Endothelial cell of umbilical vein (primary cell): ENCODE measurements at regions not wholly inside any gene's neighbourhood (a gene's known extent, or its start where the extent isn't known, plus 50 kb on each side); places are given as distances from the start of the nearest gene placed in this dataset.

Source experiments
- BruUV-seq: library from RNA; stranded (reverse); fragments of 400-500 nt; replicated peaks from 2 replicates; lab custom pipeline; 2021; lab: Mats Ljungman, UMichigan
- CTCF ChIA-PET: fragments of 300-600, 350-600 bp; sonication (Branson Sonifier 250); formaldehyde crosslinking; loops from one replicate; lab custom pipeline; 2021; ENCODE audit warnings: antibody characterized with exemption, inconsistent platforms; lab: Charles Lee
- POLR2A ChIA-PET: fragments of 300-600, 350-600 bp; sonication (Branson Sonifier 250); formaldehyde crosslinking; loops from one replicate; lab custom pipeline; 2021; ENCODE audit warnings: antibody characterized with exemption, inconsistent platforms; lab: Charles Lee
- DNase-seq: peaks from one replicate; pipeline ENCODE4 v3.0.0-alpha.2; 2011; ENCODE audit warnings: low read depth, low spot score
- FAIRE-seq: peaks from 2 replicates; lab custom pipeline; 2011; peaks lifted over from hg19 to GRCh38; lab: Jason Lieb, UNC
- H2AFZ ChIP-seq: 2 replicates; pipeline ENCODE4 v1.6.0; 2012; ENCODE audit warnings: low read depth, low read length, control low read depth, inconsistent platforms
- H3K27ac ChIP-seq: 2 replicates; pipeline ENCODE4 v1.5.1; 2011; ENCODE audit warnings: low read depth, mild to moderate bottlenecking, control low read depth, low read length, moderate library complexity; ENCODE audit not compliant: insufficient read depth
- H3K27me3 ChIP-seq, 2 experiments: 2 replicates each; pipeline versions ENCODE4 v1.6.0 to v1.6.1; 2011; ENCODE audit warnings: low read length in 2 of 2, mixed read lengths in 1 of 2; ENCODE audit not compliant: control insufficient read depth in 2 of 2, insufficient read depth in 2 of 2
- H3K36me3 ChIP-seq, 2 experiments: 2 replicates in 1 of 2; 3 replicates in 1 of 2; pipeline ENCODE4 v1.5.1; 2011; ENCODE audit warnings: low read length in 2 of 2, mild to moderate bottlenecking in 1 of 2, moderate library complexity in 1 of 2; ENCODE audit not compliant: control insufficient read depth in 2 of 2, insufficient read depth in 2 of 2; ENCODE audit errors: extremely low read depth in 1 of 2
- H3K4me1 ChIP-seq: 3 replicates; pipeline ENCODE4 v1.5.1; 2011; ENCODE audit warnings: mild to moderate bottlenecking, low read length; ENCODE audit not compliant: control insufficient read depth, insufficient read depth; ENCODE audit errors: extremely low read depth
- H3K4me2 ChIP-seq: 2 replicates; pipeline ENCODE4 v1.6.1; 2011; ENCODE audit warnings: low read length, control low read depth, mixed read lengths; ENCODE audit not compliant: insufficient read depth
- H3K4me3 ChIP-seq, 3 experiments: fragments of 200-600 bp in 1 of 3; sonication (generic), shearing (Covaris generic) in 1 of 3; replicated peaks in 1 of 3; 2 replicates each; pipeline ENCODE4 v1.5.1; 2011 to 2016; ENCODE audit warnings: control low read depth in 3 of 3, low read length in 3 of 3, mild to moderate bottlenecking in 2 of 3, inconsistent platforms in 1 of 3, low read depth in 1 of 3, moderate library complexity in 1 of 3; ENCODE audit not compliant: insufficient read depth in 1 of 3
- H3K79me2 ChIP-seq: 2 replicates; pipeline ENCODE4 v1.6.0; 2012; ENCODE audit warnings: low read length, inconsistent platforms; ENCODE audit not compliant: control insufficient read depth, insufficient read depth
- H3K9ac ChIP-seq: replicated peaks from 2 replicates; pipeline ENCODE3; 2011; ENCODE audit warnings: low read length, control low read depth; ENCODE audit not compliant: insufficient read depth; ENCODE audit errors: extremely low read depth
- H3K9me1 ChIP-seq: replicated peaks from 3 replicates; pipeline ENCODE4 v1.6.0; 2011; ENCODE audit warnings: mild to moderate bottlenecking, low read length; ENCODE audit not compliant: control insufficient read depth, insufficient read depth; ENCODE audit errors: extremely low read depth
- H3K9me3 ChIP-seq: replicated peaks from 2 replicates; pipeline ENCODE4 v1.5.1; 2012; ENCODE audit warnings: low read length, inconsistent platforms; ENCODE audit not compliant: control insufficient read depth, insufficient read depth
- H4K20me1 ChIP-seq: replicated peaks from 2 replicates; pipeline ENCODE3; 2011; ENCODE audit warnings: mild to moderate bottlenecking, low read length; ENCODE audit not compliant: control insufficient read depth, insufficient read depth; ENCODE audit errors: extremely low read depth
- CTCF ChIP-seq, 2 donors: IDR thresholded peaks; 1 replicate in 1 of 2; 2 replicates in 1 of 2; pipeline ENCODE4 v1.5.1; 2011; ENCODE audit warnings: low read length in 2 of 2, mild to moderate bottlenecking in 2 of 2, moderate library complexity in 2 of 2, control low read depth in 1 of 2, inconsistent platforms in 1 of 2, low read depth in 1 of 2; ENCODE audit not compliant: insufficient read depth in 1 of 2; ENCODE audit errors: extremely low read depth in 1 of 2
- FOS ChIP-seq: IDR thresholded peaks from 2 replicates; pipeline ENCODE4 v1.6.1; 2011; ENCODE audit warnings: mild to moderate bottlenecking, low read length, moderate library complexity, borderline replicate concordance; ENCODE audit not compliant: insufficient read depth
- MAX ChIP-seq: IDR thresholded peaks from 2 replicates; pipeline ENCODE4 v1.6.1; 2011; ENCODE audit not compliant: insufficient read depth, insufficient read length
- MYC ChIP-seq: IDR thresholded peaks from one replicate; pipeline ENCODE4 v1.6.1; 2011; ENCODE audit warnings: mild to moderate bottlenecking, low read depth, low read length
- POLR2A ChIP-seq: IDR thresholded peaks from 2 replicates; pipeline ENCODE4 v1.6.1; 2012; ENCODE audit warnings: low read depth, mild to moderate bottlenecking, control low read depth, low read length
- POLR2AphosphoS5 ChIP-seq: IDR thresholded peaks from 2 replicates; pipeline ENCODE4 v1.6.1; 2012; ENCODE audit warnings: low read depth, mild to moderate bottlenecking, control low read depth, low read length, moderate library complexity; ENCODE audit not compliant: insufficient read depth
- dilution Hi-C: fragments of 300-500 bp; cut with MboI; formaldehyde crosslinking; loops from one replicate; pipeline ENCODE4 v1.15.0; 2019; ENCODE audit warnings: low sequenced_read_pairs; ENCODE audit not compliant: extremely low pct_ligation_motif_present
- intact Hi-C: fragments of 100-400 bp; cut with micrococcal nuclease; formaldehyde crosslinking; loops from one replicate; pipeline ENCODE4 v1.10.0; 2022

- no peaks in the 10 kb centered on the region for H3K27me3 ChIP-seq
- no peaks in the 10 kb centered on the region for H4K20me1 ChIP-seq
- H3K9ac ChIP-seq: no peak overlapping the region
- no peak overlapping the region for H2AFZ ChIP-seq
- intact Hi-C loops: no loop called here
- BruUV-seq: no TSS peak
- H3K4me1 ChIP-seq: no peaks in the 10 kb centered on the region
- no peaks in the 10 kb centered on the region for H3K9me1 ChIP-seq
- POLR2A ChIA-PET: no interaction called here
- no peak overlapping the region for H3K27ac ChIP-seq
- dilution Hi-C loops: no loop called here
- no peaks in the 10 kb centered on the region for H3K9me3 ChIP-seq
- TF ChIP-seq POLR2AphosphoS5: no peak
- TF ChIP-seq FOS: no peak
- TF ChIP-seq MYC: no peak
- no peak for TF ChIP-seq POLR2A
- no peak for TF ChIP-seq MAX
- no peaks in the 10 kb centered on the region for H3K36me3 ChIP-seq
- H3K4me3 ChIP-seq: no peak overlapping the region
- no peaks in the 10 kb centered on the region for H3K79me2 ChIP-seq
- no peak for FAIRE-seq
- no peak overlapping the region for H3K4me2 ChIP-seq
- CTCF ChIA-PET: interaction anchor here (1.6 kb wide), 1 partner anchor 10 kb away, joined by 4 read pairs; no protein-coding TSS in a partner anchor
- no peak for DNase-seq
Measured at GRCh38 chr12:93101367-93101766, 172.3 kb upstream of the EEA1 start.

- DNase-seq (no peak), FAIRE-seq (no peak)
- ChIA-PET POLR2A (no interaction called here), CTCF (no interaction called here)
- Histone ChIP-seq H3K36me3 (no peaks in the 10 kb centered on the region), H3K9me1 (no peaks in the 10 kb centered on the region), H3K4me2 (no peak overlapping the region), H3K4me3 (no peak overlapping the region), H3K27me3 (no peaks in the 10 kb centered on the region), H4K20me1 (no peaks in the 10 kb centered on the region), H3K4me1 (no peaks in the 10 kb centered on the region), H3K9ac (no peak overlapping the region), H3K9me3 (no peaks in the 10 kb centered on the region), H3K79me2 (no peaks in the 10 kb centered on the region), H2AFZ (no peak overlapping the region), H3K27ac (no peak overlapping the region)
- no peak for TF ChIP-seq CTCF (IDR thresholded peaks at IDR 0.05; ENCODE audit: extremely low read depth in 1 of 2, insufficient read depth in 1 of 2, low read depth in 1 of 2, low read length in 2 of 2)
- intact Hi-C loops (no loop called here), dilution Hi-C loops (no loop called here)
- no TSS peak for BruUV-seq
Measured at GRCh38 chr12:93102312-93102711, 173.2 kb upstream of the EEA1 start.
